HFF-Myc (cell line): ENCODE measurements at regions not wholly inside any gene's neighbourhood (a gene's known extent, or its start where the extent isn't known, plus 50 kb on each side); places are given as distances from the start of the nearest gene placed in this dataset.
"Not testable (repeated sequence)": the region's sequence is repeated elsewhere in the genome, so short reads cannot be mapped to it uniquely, and the experiment has no call there.

ENCODE experiments used
- DNase-seq: peaks from one replicate; pipeline ENCODE4 v3.0.0-alpha.2; 2011; ENCODE audit warnings: low read depth; ENCODE audit errors: extremely low read depth
- H3K4me3 ChIP-seq: replicated peaks from 2 replicates; pipeline ENCODE4 v1.5.1; 2011; ENCODE audit warnings: low read depth, mild to moderate bottlenecking, control low read depth, low read length
- CTCF ChIP-seq: IDR thresholded peaks from 2 replicates; pipeline ENCODE4 v1.5.1; 2012; ENCODE audit warnings: mild to moderate bottlenecking, low read depth, low read length, control low read depth; ENCODE audit errors: missing control alignments

- no peak for DNase-seq
- TF ChIP-seq CTCF = no peak
- no peak overlapping the region for H3K4me3 ChIP-seq
These were observed 83.3 kb upstream of the ZNF217 start for GRCh38 chr20:53676987-53677386.

DNA sequence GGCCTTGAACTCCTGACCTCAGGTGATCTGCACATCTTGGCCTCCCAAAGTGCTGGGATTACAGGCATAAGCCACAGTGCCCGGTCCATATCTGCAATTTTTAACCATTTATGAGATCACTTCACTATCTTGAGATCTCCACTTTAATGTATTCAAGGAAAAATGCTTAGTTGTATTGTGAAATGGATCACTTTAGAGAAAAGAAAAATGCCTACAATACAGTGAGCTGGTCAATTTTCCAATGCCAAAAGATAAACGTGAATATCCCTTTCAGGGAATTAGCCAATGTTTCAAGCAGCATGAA is 82.8 kb upstream of the ZNF217 start:
- no peak for TF ChIP-seq CTCF
- no peak for DNase-seq
- no peak overlapping the region for H3K4me3 ChIP-seq

- TF ChIP-seq CTCF = no peak
- no peak for DNase-seq
- H3K4me3 ChIP-seq = no peak overlapping the region
These were observed 79.0 kb upstream of the ZNF217 start for GRCh38 chr20:53672484-53673129.

- no peak for TF ChIP-seq CTCF
- H3K4me3 ChIP-seq = no peak overlapping the region
These were observed 77.7 kb upstream of the ZNF217 start for GRCh38 chr20:53671370-53671769.

GRCh38 chr20:53669517-53670313 is 76.1 kb upstream of the ZNF217 start:
- H3K4me3 ChIP-seq, DNase-seq: not testable (repeated sequence)

More at GRCh38 chr20:53671370-53671769, 77.7 kb upstream of the ZNF217 start:
- no peak for DNase-seq

- H3K4me3 ChIP-seq = no peak overlapping the region
- TF ChIP-seq CTCF = no peak
- DNase-seq = no peak
These were observed 75.4 kb upstream of the ZNF217 start for GRCh38 chr20:53668992-53669391.

- TF ChIP-seq CTCF = no peak
- no peak for DNase-seq
- no peak overlapping the region for H3K4me3 ChIP-seq
These were observed 72.5 kb upstream of the ZNF217 start for GRCh38 chr20:53666144-53666543.
